AG09319 (cell line): ENCODE measurements at regions not wholly inside any gene's neighbourhood (a gene's known extent, or its start where the extent isn't known, plus 50 kb on each side); places are given as distances from the start of the nearest gene placed in this dataset.

Experiments used
- DNase-seq: peaks from one replicate; pipeline ENCODE4 v3.0.0-alpha.2; 2010; ENCODE audit warnings: low read depth; ENCODE audit errors: extremely low read depth
- TF ChIP-seq, protein P1 (sequence below): IDR thresholded peaks from 2 replicates; pipeline ENCODE4 v1.5.1; 2011; ENCODE audit warnings: low read depth, mild to moderate bottlenecking, inconsistent platforms, low read length, moderate library complexity

DNA sequence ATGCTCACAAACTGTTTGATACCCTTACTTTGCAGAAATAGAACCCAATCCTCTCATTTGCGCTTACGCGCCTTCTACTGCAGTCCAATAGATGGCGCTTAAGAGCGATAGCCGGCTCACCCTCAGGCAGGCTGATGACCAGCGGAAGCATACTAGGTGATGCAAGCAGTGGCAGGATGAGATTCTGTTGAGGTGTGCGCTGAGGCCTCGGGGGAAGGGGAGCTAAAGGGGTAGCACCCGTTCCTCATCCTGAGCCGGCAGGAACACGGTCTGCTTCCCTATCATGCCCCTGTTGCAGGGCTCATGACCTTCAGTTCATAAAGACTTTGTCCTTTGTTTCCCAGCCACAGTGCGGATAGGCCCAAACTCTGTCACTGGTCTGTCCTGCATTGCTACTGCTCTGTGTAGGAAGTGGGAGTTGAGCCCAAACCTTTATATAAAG is 628.9 kb downstream of the TLL1 start:
- TF ChIP-seq, protein P1, sequence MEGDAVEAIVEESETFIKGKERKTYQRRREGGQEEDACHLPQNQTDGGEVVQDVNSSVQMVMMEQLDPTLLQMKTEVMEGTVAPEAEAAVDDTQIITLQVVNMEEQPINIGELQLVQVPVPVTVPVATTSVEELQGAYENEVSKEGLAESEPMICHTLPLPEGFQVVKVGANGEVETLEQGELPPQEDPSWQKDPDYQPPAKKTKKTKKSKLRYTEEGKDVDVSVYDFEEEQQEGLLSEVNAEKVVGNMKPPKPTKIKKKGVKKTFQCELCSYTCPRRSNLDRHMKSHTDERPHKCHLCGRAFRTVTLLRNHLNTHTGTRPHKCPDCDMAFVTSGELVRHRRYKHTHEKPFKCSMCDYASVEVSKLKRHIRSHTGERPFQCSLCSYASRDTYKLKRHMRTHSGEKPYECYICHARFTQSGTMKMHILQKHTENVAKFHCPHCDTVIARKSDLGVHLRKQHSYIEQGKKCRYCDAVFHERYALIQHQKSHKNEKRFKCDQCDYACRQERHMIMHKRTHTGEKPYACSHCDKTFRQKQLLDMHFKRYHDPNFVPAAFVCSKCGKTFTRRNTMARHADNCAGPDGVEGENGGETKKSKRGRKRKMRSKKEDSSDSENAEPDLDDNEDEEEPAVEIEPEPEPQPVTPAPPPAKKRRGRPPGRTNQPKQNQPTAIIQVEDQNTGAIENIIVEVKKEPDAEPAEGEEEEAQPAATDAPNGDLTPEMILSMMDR = no peak
- DNase-seq = no peak

DNA sequence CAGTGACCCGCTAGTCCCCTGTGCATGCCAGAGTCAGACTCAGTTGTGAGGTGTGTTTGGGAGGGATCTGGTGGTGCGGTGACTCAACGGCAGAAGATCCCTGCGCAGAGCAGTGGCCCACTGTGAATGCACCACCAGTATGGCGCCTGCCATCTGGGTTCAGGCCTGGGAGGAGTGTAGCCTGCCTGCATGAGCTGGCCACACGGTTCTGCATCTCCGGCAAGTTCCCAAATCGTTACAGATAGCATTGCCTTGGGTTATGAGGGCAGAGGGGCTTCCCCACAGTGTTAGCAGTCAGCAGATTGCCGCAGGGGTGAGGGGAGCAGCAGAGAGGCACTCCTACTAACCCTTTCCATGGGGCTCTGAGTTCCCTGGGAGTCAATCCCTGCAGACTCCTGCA is 629.6 kb downstream of the TLL1 start:
- TF ChIP-seq, protein P1 = no peak

GRCh38 chr4:166506051-166506450 is 633.0 kb downstream of the TLL1 start:
- TF ChIP-seq, protein P1 = no peak
- DNase-seq = no peak

More for the DNA sequence above, 629.6 kb downstream of the TLL1 start:
- no peak for DNase-seq

DNA sequence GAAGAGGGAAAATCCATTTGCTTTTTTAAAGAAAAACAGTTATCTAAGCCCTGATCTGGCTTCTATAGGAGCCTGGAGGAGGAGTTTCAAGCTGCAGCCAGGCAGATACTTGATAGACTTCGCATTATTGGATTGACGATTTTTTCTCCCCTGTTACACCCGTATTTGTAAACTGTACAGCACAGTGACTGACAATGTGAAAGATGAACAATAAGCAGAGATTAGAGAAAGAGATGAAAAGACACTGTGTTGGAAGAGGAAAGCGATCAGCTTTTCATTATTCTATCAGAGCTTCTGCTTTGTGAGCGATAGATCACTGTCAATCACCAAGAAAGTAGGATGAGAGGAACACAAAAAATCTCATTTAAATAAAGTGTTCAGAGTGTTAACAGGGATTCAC is 639.2 kb downstream of the TLL1 start:
- TF ChIP-seq, protein P1 = no peak

GRCh38 chr4:166518315-166518714 is 645.3 kb downstream of the TLL1 start:
- no peak for DNase-seq
- TF ChIP-seq, protein P1 = no peak

More for the DNA sequence above, 639.2 kb downstream of the TLL1 start:
- no peak for DNase-seq

GRCh38 chr4:166518776-166519175 is 645.7 kb downstream of the TLL1 start:
- no peak for DNase-seq
- TF ChIP-seq, protein P1 = no peak

GRCh38 chr4:166519774-166520173 is 646.7 kb downstream of the TLL1 start:
- TF ChIP-seq, protein P1 = no peak
- no peak for DNase-seq
